Neural cell (in vitro differentiated cells): ENCODE measurements at regions not wholly inside any gene's neighbourhood (a gene's known extent, or its start where the extent isn't known, plus 50 kb on each side); places are given as distances from the start of the nearest gene placed in this dataset.
"Not testable (repeated sequence)": the region's sequence is repeated elsewhere in the genome, so short reads cannot be mapped to it uniquely, and the experiment has no call there.

ENCODE experiments used
- H2AFZ ChIP-seq: fragments of 200-600, 300-800 bp; sonication (generic), shearing (Covaris generic); 2 replicates; pipeline ENCODE4 v1.6.0; 2014; ENCODE audit warnings: low read depth, mild to moderate bottlenecking, antibody characterized with exemption, low read length, moderate library complexity
- H3F3A ChIP-seq: fragments of 200-600 bp; shearing (Covaris generic); 2 replicates; pipeline ENCODE4 v1.6.1; 2016; ENCODE audit warnings: mild to moderate bottlenecking, moderate library complexity, mixed read lengths, antibody characterized with exemption, low read length; ENCODE audit not compliant: insufficient read depth, poor library complexity, severe bottlenecking
- H3K27ac ChIP-seq: fragments of 200-600, 300-800 bp; sonication (generic), shearing (Covaris generic); 2 replicates; pipeline ENCODE4 v1.5.1; 2014; ENCODE audit warnings: mild to moderate bottlenecking, low read length, moderate library complexity
- H3K27me3 ChIP-seq: fragments of 300-800, 200-600 bp; sonication (generic), shearing (Covaris generic); 2 replicates; pipeline ENCODE4 v1.6.0; 2014; ENCODE audit warnings: mild to moderate bottlenecking, low read depth, low read length, moderate library complexity; ENCODE audit not compliant: insufficient read depth
- H3K36me3 ChIP-seq: fragments of 300-800, 200-600 bp; sonication (generic), shearing (Covaris generic); 2 replicates; pipeline ENCODE4 v1.5.1; 2014; ENCODE audit warnings: mild to moderate bottlenecking, antibody characterized with exemption, low read length, moderate library complexity; ENCODE audit not compliant: insufficient read depth
- H3K4me2 ChIP-seq: fragments of 300-800, 200-600 bp; sonication (generic), shearing (Covaris generic); 2 replicates; pipeline ENCODE4 v1.6.0; 2014; ENCODE audit warnings: mild to moderate bottlenecking, low read length
- H3K4me3 ChIP-seq: fragments of 300-800, 200-600 bp; sonication (generic), shearing (Covaris generic); 2 replicates; pipeline ENCODE4 v1.5.1; 2014; ENCODE audit warnings: mild to moderate bottlenecking, low read length, moderate library complexity
- H3K79me2 ChIP-seq: fragments of 200-600 bp; shearing (Covaris generic); replicated peaks from 2 replicates; pipeline ENCODE4 v1.6.0; 2014; ENCODE audit warnings: mild to moderate bottlenecking, low read length, moderate library complexity; ENCODE audit not compliant: insufficient read depth
- H3K9ac ChIP-seq: fragments of 300-800, 200-600 bp; sonication (generic), shearing (Covaris generic); 2 replicates; pipeline ENCODE4 v1.6.1; 2016; ENCODE audit warnings: mild to moderate bottlenecking, low read length, mixed read lengths
- H3K9me2 ChIP-seq: fragments of 200-600 bp; shearing (Covaris generic); 2 replicates; pipeline ENCODE4 v1.6.1; 2016; ENCODE audit warnings: mild to moderate bottlenecking, low read length, mixed read lengths; ENCODE audit not compliant: insufficient read depth
- H3K9me3 ChIP-seq: fragments of 200-600, 300-800 bp; sonication (generic), shearing (Covaris generic); 2 replicates; pipeline ENCODE4 v1.6.1; 2016; ENCODE audit warnings: mild to moderate bottlenecking, mixed run types, low read length, moderate library complexity, mixed read lengths
- H4K20me1 ChIP-seq: fragments of 200-600 bp; shearing (Covaris generic); 2 replicates; pipeline ENCODE4 v1.6.1; 2016; ENCODE audit warnings: mild to moderate bottlenecking, mixed run types; ENCODE audit not compliant: insufficient read depth
- EP300 ChIP-seq: fragments of 450-650 bp; conservative IDR thresholded peaks from 2 replicates; pipeline ENCODE4 v1.6.1; 2014; ENCODE audit warnings: antibody characterized with exemption, mild to moderate bottlenecking, moderate library complexity; ENCODE audit not compliant: poor library complexity, severe bottlenecking
- EZH2 ChIP-seq: fragments of 200-600, 300-800 bp; shearing (Covaris generic), sonication (generic); IDR thresholded peaks from 2 replicates; pipeline ENCODE4 v1.6.1; 2014; ENCODE audit warnings: antibody characterized with exemption, low read length, borderline replicate concordance, mild to moderate bottlenecking; ENCODE audit not compliant: insufficient read depth, poor library complexity, severe bottlenecking
- MXI1 ChIP-seq: fragments of 450-650 bp; conservative IDR thresholded peaks from 2 replicates; pipeline ENCODE4 v1.6.1; 2014; ENCODE audit warnings: antibody characterized with exemption, mild to moderate bottlenecking; ENCODE audit not compliant: poor library complexity, severe bottlenecking
- POLR2AphosphoS5 ChIP-seq: IDR thresholded peaks from 2 replicates; pipeline ENCODE4 v1.6.1; 2012
- RAD21 ChIP-seq: fragments of 450-650 bp; conservative IDR thresholded peaks from 2 replicates; pipeline ENCODE4 v1.6.1; 2014; ENCODE audit warnings: antibody characterized with exemption, mild to moderate bottlenecking, moderate library complexity
- SMC3 ChIP-seq: fragments of 450-650 bp; conservative IDR thresholded peaks from 2 replicates; pipeline ENCODE4 v1.6.1; 2014; ENCODE audit warnings: antibody characterized with exemption, mild to moderate bottlenecking, moderate library complexity; ENCODE audit not compliant: poor library complexity
- TAF1 ChIP-seq: IDR thresholded peaks from 2 replicates; pipeline ENCODE4 v1.6.1; 2012; ENCODE audit warnings: low read depth
- TF ChIP-seq, protein P1 (sequence below): fragments of 450-650 bp; IDR thresholded peaks from 2 replicates; pipeline ENCODE4 v1.5.1; 2014; ENCODE audit warnings: antibody characterized with exemption, mild to moderate bottlenecking, moderate library complexity; ENCODE audit not compliant: poor library complexity, severe bottlenecking
- TF ChIP-seq, protein P2 (sequence below): IDR thresholded peaks from 2 replicates; pipeline ENCODE4 v1.6.1; 2012; ENCODE audit warnings: borderline replicate concordance

DNA sequence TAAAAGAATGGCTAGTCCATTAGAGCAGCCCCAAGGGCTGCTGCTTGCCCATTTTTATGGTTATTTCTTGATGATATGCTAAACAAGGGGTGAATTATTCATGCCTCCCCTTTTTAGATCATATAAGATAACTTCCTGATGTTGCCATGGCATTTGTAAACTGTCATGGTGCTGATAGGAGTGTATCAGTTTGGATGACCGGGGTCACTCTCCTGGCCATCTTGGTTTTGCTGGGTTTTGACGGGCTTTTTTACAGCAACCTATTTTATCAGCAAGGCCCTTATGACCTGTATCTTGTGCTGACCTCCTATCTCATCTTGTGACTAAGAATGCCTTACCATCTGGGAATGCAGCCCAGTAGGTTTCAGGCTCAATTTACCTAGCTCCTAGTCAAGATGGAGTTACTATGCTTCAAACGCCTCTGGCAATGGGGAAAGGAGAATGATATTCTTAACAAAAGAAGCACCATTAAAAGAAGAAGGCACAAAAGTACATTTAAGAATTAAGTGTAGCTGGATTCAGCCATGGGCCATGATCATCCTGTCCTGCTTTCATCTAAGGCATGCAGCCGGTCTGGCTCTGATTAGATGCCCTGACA, 1156.0 kb downstream of the PCDH9 start:
- TF ChIP-seq, protein P1, sequence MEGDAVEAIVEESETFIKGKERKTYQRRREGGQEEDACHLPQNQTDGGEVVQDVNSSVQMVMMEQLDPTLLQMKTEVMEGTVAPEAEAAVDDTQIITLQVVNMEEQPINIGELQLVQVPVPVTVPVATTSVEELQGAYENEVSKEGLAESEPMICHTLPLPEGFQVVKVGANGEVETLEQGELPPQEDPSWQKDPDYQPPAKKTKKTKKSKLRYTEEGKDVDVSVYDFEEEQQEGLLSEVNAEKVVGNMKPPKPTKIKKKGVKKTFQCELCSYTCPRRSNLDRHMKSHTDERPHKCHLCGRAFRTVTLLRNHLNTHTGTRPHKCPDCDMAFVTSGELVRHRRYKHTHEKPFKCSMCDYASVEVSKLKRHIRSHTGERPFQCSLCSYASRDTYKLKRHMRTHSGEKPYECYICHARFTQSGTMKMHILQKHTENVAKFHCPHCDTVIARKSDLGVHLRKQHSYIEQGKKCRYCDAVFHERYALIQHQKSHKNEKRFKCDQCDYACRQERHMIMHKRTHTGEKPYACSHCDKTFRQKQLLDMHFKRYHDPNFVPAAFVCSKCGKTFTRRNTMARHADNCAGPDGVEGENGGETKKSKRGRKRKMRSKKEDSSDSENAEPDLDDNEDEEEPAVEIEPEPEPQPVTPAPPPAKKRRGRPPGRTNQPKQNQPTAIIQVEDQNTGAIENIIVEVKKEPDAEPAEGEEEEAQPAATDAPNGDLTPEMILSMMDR, result no peak
- TF ChIP-seq EZH2 (no peak), TAF1 (no peak), MXI1 (no peak), EP300 (no peak), RAD21 (no peak), POLR2AphosphoS5 (no peak), SMC3 (no peak)
- TF ChIP-seq, protein P2, sequence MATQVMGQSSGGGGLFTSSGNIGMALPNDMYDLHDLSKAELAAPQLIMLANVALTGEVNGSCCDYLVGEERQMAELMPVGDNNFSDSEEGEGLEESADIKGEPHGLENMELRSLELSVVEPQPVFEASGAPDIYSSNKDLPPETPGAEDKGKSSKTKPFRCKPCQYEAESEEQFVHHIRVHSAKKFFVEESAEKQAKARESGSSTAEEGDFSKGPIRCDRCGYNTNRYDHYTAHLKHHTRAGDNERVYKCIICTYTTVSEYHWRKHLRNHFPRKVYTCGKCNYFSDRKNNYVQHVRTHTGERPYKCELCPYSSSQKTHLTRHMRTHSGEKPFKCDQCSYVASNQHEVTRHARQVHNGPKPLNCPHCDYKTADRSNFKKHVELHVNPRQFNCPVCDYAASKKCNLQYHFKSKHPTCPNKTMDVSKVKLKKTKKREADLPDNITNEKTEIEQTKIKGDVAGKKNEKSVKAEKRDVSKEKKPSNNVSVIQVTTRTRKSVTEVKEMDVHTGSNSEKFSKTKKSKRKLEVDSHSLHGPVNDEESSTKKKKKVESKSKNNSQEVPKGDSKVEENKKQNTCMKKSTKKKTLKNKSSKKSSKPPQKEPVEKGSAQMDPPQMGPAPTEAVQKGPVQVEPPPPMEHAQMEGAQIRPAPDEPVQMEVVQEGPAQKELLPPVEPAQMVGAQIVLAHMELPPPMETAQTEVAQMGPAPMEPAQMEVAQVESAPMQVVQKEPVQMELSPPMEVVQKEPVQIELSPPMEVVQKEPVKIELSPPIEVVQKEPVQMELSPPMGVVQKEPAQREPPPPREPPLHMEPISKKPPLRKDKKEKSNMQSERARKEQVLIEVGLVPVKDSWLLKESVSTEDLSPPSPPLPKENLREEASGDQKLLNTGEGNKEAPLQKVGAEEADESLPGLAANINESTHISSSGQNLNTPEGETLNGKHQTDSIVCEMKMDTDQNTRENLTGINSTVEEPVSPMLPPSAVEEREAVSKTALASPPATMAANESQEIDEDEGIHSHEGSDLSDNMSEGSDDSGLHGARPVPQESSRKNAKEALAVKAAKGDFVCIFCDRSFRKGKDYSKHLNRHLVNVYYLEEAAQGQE, result no peak
- Histone ChIP-seq H3K4me2 (no peak overlapping the region), H3K79me2 (no peaks in the 10 kb centered on the region), H2AFZ (no peak overlapping the region), H3K9me3 (no peaks in the 10 kb centered on the region), H3K36me3 (no peaks in the 10 kb centered on the region), H3K9me2 (no peaks in the 10 kb centered on the region), H3K27me3 (no peaks in the 10 kb centered on the region), H3K27ac (no peak overlapping the region), H3K9ac (no peak overlapping the region), H3F3A (no peaks in the 10 kb centered on the region), H3K4me3 (no peak overlapping the region), H4K20me1 (no peaks in the 10 kb centered on the region)

DNA sequence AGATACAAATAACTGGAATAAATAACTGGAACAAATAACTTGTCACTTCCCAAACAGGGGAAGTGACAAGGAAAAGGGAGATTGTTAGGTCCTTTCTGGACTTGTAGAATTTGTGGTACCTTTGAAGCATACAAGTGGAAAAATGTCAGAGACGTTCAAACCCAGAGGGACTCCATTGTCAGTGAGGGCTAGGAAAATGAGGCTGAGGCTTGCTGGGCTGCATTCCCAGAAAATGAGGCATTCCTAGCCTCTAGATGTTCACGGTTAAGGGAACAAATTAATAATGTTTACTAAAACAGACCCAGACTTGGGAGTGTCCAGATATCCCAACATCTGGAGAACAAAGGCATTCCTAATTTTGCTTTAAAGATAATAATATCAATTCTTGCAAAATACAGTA, 1158.0 kb downstream of the PCDH9 start:
- H3K27ac ChIP-seq, H3K27me3 ChIP-seq, H3K9me3 ChIP-seq, H4K20me1 ChIP-seq, H3K36me3 ChIP-seq, H3F3A ChIP-seq, H3K4me2 ChIP-seq, H3K79me2 ChIP-seq, H3K9ac ChIP-seq, H3K9me2 ChIP-seq, H3K4me3 ChIP-seq, H2AFZ ChIP-seq: not testable (repeated sequence)

DNA sequence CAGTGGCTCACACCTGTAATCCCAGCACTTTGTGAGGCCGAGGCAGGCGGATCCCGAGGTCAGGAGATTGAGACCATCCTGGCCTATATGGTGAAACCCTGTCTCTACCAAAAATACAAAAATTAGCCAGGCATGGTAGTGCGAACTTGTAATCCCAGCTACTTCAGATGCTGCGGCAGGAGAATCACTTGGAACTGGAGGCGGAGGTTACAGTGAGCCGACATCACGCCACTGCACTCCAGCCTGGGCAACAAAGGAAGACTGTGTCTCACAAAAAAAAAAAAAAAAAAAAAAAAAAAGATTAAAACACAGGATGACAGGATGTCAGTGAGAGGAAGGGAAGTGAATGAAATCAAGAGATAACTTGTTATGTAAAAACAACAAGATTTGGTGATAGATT, 1158.5 kb downstream of the PCDH9 start:
- no peaks in the 10 kb centered on the region for H3F3A ChIP-seq
- no peaks in the 10 kb centered on the region for H3K9me3 ChIP-seq
- H3K36me3 ChIP-seq, result no peaks in the 10 kb centered on the region
- no peaks in the 10 kb centered on the region for H3K27me3 ChIP-seq
- H3K27ac ChIP-seq, result no peak overlapping the region
- no peak overlapping the region for H3K4me3 ChIP-seq
- no peak overlapping the region for H2AFZ ChIP-seq
- H4K20me1 ChIP-seq, result no peaks in the 10 kb centered on the region
- H3K4me2 ChIP-seq, result no peak overlapping the region
- no peak overlapping the region for H3K9ac ChIP-seq
- H3K79me2 ChIP-seq, result no peaks in the 10 kb centered on the region
- H3K9me2 ChIP-seq, result no peaks in the 10 kb centered on the region
- TF ChIP-seq MXI1 (no peak), POLR2AphosphoS5 (no peak), SMC3 (no peak), EZH2 (no peak), EP300 (no peak), TAF1 (no peak), RAD21 (no peak)
- TF ChIP-seq, protein P1, result no peak
- TF ChIP-seq, protein P2, result no peak
